Natural killer cell treated with Interleukin-12 subunit alpha and Interleukin-12 subunit beta and Interleukin-15 and Interleukin-18, amount 100 ng/mL, for 72 hours (primary cell): ENCODE measurements at regions not wholly inside any gene's neighbourhood (a gene's known extent, or its start where the extent isn't known, plus 50 kb on each side); places are given as distances from the start of the nearest gene placed in this dataset.
A peak's percentile ranks its signal among the peaks of the same experiment; 100 is the strongest.

Source experiments
- ATAC-seq, 2 donors: fragments of 150-1000 bp; cut with Tn5 transposase in 1 of 2; sonication (Bioruptor Pico), chemical (Tn5 transposase) in 1 of 2; 2 replicates each; pipeline ENCODE4 v1.10.0; 2021
- DNase-seq: peaks from one replicate; pipeline ENCODE4 v3.0.0; 2022; ENCODE audit warnings: low spot score
- H3K27ac Mint-ChIP-seq, 2 donors: 1 replicate in 1 of 2; 2 replicates in 1 of 2; pipeline ENCODE4 v1.8.0; 2022; ENCODE audit warnings: mixed read lengths in 2 of 2, mild to moderate bottlenecking in 1 of 2, moderate library complexity in 1 of 2
- H3K27me3 Mint-ChIP-seq, 2 donors: 1 replicate in 1 of 2; 2 replicates in 1 of 2; pipeline ENCODE4 v1.8.0; 2022; ENCODE audit warnings: mixed read lengths in 2 of 2
- H3K36me3 Mint-ChIP-seq: one replicate; pipeline ENCODE4 v1.8.0; 2022; ENCODE audit warnings: mixed read lengths
- H3K4me1 Mint-ChIP-seq, 2 donors: 1 replicate in 1 of 2; 2 replicates in 1 of 2; pipeline ENCODE4 v1.8.0; 2022; ENCODE audit warnings: low read depth in 2 of 2, mixed read lengths in 2 of 2, mild to moderate bottlenecking in 1 of 2
- H3K4me3 Mint-ChIP-seq: one replicate; pipeline ENCODE4 v1.8.0; 2022; ENCODE audit warnings: mixed read lengths
- H3K9me3 Mint-ChIP-seq: 2 replicates; pipeline ENCODE4 v1.8.0; 2022; ENCODE audit warnings: mixed read lengths

- Mint-ChIP-seq H3K4me1 (no peaks in the 10 kb centered on the region), H3K27me3 (peaks cover 6 to 31% of the 10 kb centered on the region in 2 donors), H3K36me3 (no peaks in the 10 kb centered on the region), H3K4me3 (no peak overlapping the region), H3K27ac (no peak overlapping the region), H3K9me3 (no peaks in the 10 kb centered on the region)
- no peak for ATAC-seq
- no peak for DNase-seq
Observed at GRCh38 chr11:87437133-87437843, 399.6 kb downstream of the TMEM135 start.

- no peaks in the 10 kb centered on the region for H3K36me3 Mint-ChIP-seq
- no peak for ATAC-seq
- no peak overlapping the region for H3K27ac Mint-ChIP-seq
- no peaks in the 10 kb centered on the region for H3K4me1 Mint-ChIP-seq
- peaks cover 3 to 16% of the 10 kb centered on the region in 2 donors for H3K27me3 Mint-ChIP-seq
- no peaks in the 10 kb centered on the region for H3K9me3 Mint-ChIP-seq
- no peak overlapping the region for H3K4me3 Mint-ChIP-seq
- no peak for DNase-seq
Observed at GRCh38 chr11:87432022-87432421, 394.3 kb downstream of the TMEM135 start.

GRCh38 chr11:87431392-87431791 lies 393.7 kb downstream of the TMEM135 start:
- DNase-seq: no peak
- H3K4me3 Mint-ChIP-seq: no peak overlapping the region
- no peak overlapping the region for H3K27ac Mint-ChIP-seq

GRCh38 chr11:87430821-87431220 lies 393.1 kb downstream of the TMEM135 start:
- ATAC-seq (peak in 1 of 2 donors; percentile 22), DNase-seq (no peak)
- Mint-ChIP-seq H3K27me3 (peaks cover 3 to 16% of the 10 kb centered on the region in 2 donors), H3K27ac (no peak overlapping the region), H3K36me3 (no peaks in the 10 kb centered on the region), H3K4me3 (no peak overlapping the region), H3K9me3 (no peaks in the 10 kb centered on the region), H3K4me1 (no peaks in the 10 kb centered on the region)

More at GRCh38 chr11:87431392-87431791, 393.7 kb downstream of the TMEM135 start:
- Mint-ChIP-seq H3K4me1 (no peaks in the 10 kb centered on the region), H3K27me3 (peaks cover 3 to 16% of the 10 kb centered on the region in 2 donors), H3K9me3 (no peaks in the 10 kb centered on the region), H3K36me3 (no peaks in the 10 kb centered on the region)
- ATAC-seq: peak in 1 of 2 donors; percentile 20

GRCh38 chr11:87429996-87430395 lies 392.3 kb downstream of the TMEM135 start:
- ATAC-seq: no peak
- H3K27me3 Mint-ChIP-seq: peaks cover 3 to 16% of the 10 kb centered on the region in 2 donors
- H3K27ac Mint-ChIP-seq: no peak overlapping the region
- H3K36me3 Mint-ChIP-seq: no peaks in the 10 kb centered on the region
- H3K4me1 Mint-ChIP-seq: no peaks in the 10 kb centered on the region
- no peak overlapping the region for H3K4me3 Mint-ChIP-seq
- H3K9me3 Mint-ChIP-seq: no peaks in the 10 kb centered on the region
- no peak for DNase-seq

GRCh38 chr11:87428266-87428665 lies 390.5 kb downstream of the TMEM135 start:
- Mint-ChIP-seq H3K27ac (no peak overlapping the region), H3K27me3 (peaks cover 5 to 9% of the 10 kb centered on the region in 2 donors), H3K9me3 (no peaks in the 10 kb centered on the region), H3K36me3 (no peaks in the 10 kb centered on the region), H3K4me3 (no peak overlapping the region), H3K4me1 (no peaks in the 10 kb centered on the region)
- DNase-seq (no peak), ATAC-seq (no peak)

- Mint-ChIP-seq H3K4me1 (no peaks in the 10 kb centered on the region), H3K27ac (no peak overlapping the region), H3K27me3 (peaks cover 5 to 6% of the 10 kb centered on the region in 2 donors), H3K9me3 (no peaks in the 10 kb centered on the region), H3K4me3 (no peak overlapping the region), H3K36me3 (no peaks in the 10 kb centered on the region)
- no peak for DNase-seq
- no peak for ATAC-seq
Observed at GRCh38 chr11:87425943-87426342, 388.2 kb downstream of the TMEM135 start.

GRCh38 chr11:87425391-87425790 lies 387.7 kb downstream of the TMEM135 start:
- Mint-ChIP-seq H3K27me3 (peaks cover 0 to 3% of the 10 kb centered on the region in 2 donors), H3K4me1 (no peaks in the 10 kb centered on the region), H3K27ac (no peak overlapping the region), H3K4me3 (no peak overlapping the region), H3K9me3 (no peaks in the 10 kb centered on the region), H3K36me3 (no peaks in the 10 kb centered on the region)
- peak in 1 of 2 donors; percentile 37 for ATAC-seq
- no peak for DNase-seq

GRCh38 chr11:87423161-87423560 lies 385.4 kb downstream of the TMEM135 start:
- DNase-seq: no peak
- peaks cover 0 to 3% of the 10 kb centered on the region in 2 donors for H3K27me3 Mint-ChIP-seq
- no peaks in the 10 kb centered on the region for H3K9me3 Mint-ChIP-seq
- H3K4me1 Mint-ChIP-seq: no peaks in the 10 kb centered on the region
- H3K36me3 Mint-ChIP-seq: no peaks in the 10 kb centered on the region
- H3K27ac Mint-ChIP-seq: no peak overlapping the region
- no peak for ATAC-seq
- no peak overlapping the region for H3K4me3 Mint-ChIP-seq

GRCh38 chr11:87422566-87422965 lies 384.8 kb downstream of the TMEM135 start:
- H3K36me3 Mint-ChIP-seq: no peaks in the 10 kb centered on the region
- peaks cover 0 to 3% of the 10 kb centered on the region in 2 donors for H3K27me3 Mint-ChIP-seq
- H3K4me1 Mint-ChIP-seq: no peaks in the 10 kb centered on the region
- H3K4me3 Mint-ChIP-seq: no peak overlapping the region
- no peak overlapping the region for H3K27ac Mint-ChIP-seq
- DNase-seq: no peak
- ATAC-seq: no peak
- H3K9me3 Mint-ChIP-seq: no peaks in the 10 kb centered on the region

GRCh38 chr11:87421422-87421821 lies 383.7 kb downstream of the TMEM135 start:
- no peak overlapping the region for H3K4me3 Mint-ChIP-seq

GRCh38 chr11:87417951-87418350 lies 380.2 kb downstream of the TMEM135 start:
- no peaks in the 10 kb centered on the region for H3K9me3 Mint-ChIP-seq
- H3K4me3 Mint-ChIP-seq: no peak overlapping the region
- H3K27ac Mint-ChIP-seq: no peak overlapping the region
- DNase-seq: no peak
- peaks cover 7 to 10% of the 10 kb centered on the region in 2 donors for H3K27me3 Mint-ChIP-seq
- H3K36me3 Mint-ChIP-seq: no peaks in the 10 kb centered on the region
- ATAC-seq: no peak
- H3K4me1 Mint-ChIP-seq: no peaks in the 10 kb centered on the region

More at GRCh38 chr11:87421422-87421821, 383.7 kb downstream of the TMEM135 start:
- H3K27me3 Mint-ChIP-seq: peaks cover 3% of the 10 kb centered on the region in 2 donors
- H3K9me3 Mint-ChIP-seq: no peaks in the 10 kb centered on the region
- no peaks in the 10 kb centered on the region for H3K36me3 Mint-ChIP-seq
- no peaks in the 10 kb centered on the region for H3K4me1 Mint-ChIP-seq
- ATAC-seq (peak; percentile 54 to 64), DNase-seq (no peak)
- no peak overlapping the region for H3K27ac Mint-ChIP-seq

GRCh38 chr11:87405843-87406242 lies 368.1 kb downstream of the TMEM135 start:
- Mint-ChIP-seq H3K9me3 (no peaks in the 10 kb centered on the region), H3K36me3 (no peaks in the 10 kb centered on the region), H3K4me3 (no peak overlapping the region), H3K27ac (no peak overlapping the region), H3K27me3 (peaks cover 8 to 16% of the 10 kb centered on the region in 2 donors), H3K4me1 (no peaks in the 10 kb centered on the region)
- ATAC-seq (no peak), DNase-seq (no peak)

GRCh38 chr11:87405356-87405755 lies 367.6 kb downstream of the TMEM135 start:
- Mint-ChIP-seq H3K27me3 (peaks cover 7 to 15% of the 10 kb centered on the region in 2 donors), H3K36me3 (no peaks in the 10 kb centered on the region), H3K4me3 (no peak overlapping the region), H3K4me1 (no peaks in the 10 kb centered on the region), H3K9me3 (no peaks in the 10 kb centered on the region), H3K27ac (no peak overlapping the region)
- no peak for DNase-seq
- ATAC-seq: no peak

- no peak for DNase-seq
- Mint-ChIP-seq H3K36me3 (no peaks in the 10 kb centered on the region), H3K27me3 (peaks cover 11 to 29% of the 10 kb centered on the region in 2 donors), H3K4me1 (peaks cover 0 to 5% of the 10 kb centered on the region in 2 donors), H3K27ac (no peak overlapping the region), H3K4me3 (no peak overlapping the region), H3K9me3 (no peaks in the 10 kb centered on the region)
- ATAC-seq: no peak
Observed at GRCh38 chr11:87401653-87402052, 363.9 kb downstream of the TMEM135 start.
